ENCODE measurements at regions not wholly inside any gene's neighbourhood (a gene's known extent, or its start where the extent isn't known, plus 50 kb on each side); places are given as distances from the start of the nearest gene placed in this dataset.

DNA sequence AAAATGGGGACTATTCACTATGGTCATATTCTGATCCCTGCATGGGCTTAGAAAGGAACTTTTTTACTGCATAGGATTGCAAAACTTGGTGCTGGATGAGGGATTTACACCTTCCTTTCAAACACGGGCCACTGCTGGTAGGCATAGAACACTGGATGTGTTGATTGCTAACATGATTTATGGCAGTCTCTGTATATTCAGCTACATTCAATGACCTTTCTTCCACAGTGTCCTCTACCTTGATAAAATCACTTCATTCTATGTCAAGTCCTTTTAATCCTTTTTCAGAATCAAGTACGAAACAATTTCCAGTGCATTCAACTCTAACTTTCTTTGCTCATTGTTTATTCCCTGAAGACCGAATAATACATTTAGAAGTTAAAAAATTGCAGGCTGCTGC is 91.9 kb upstream of the ATG10 start:
- TF ChIP-seq, protein P1, sequence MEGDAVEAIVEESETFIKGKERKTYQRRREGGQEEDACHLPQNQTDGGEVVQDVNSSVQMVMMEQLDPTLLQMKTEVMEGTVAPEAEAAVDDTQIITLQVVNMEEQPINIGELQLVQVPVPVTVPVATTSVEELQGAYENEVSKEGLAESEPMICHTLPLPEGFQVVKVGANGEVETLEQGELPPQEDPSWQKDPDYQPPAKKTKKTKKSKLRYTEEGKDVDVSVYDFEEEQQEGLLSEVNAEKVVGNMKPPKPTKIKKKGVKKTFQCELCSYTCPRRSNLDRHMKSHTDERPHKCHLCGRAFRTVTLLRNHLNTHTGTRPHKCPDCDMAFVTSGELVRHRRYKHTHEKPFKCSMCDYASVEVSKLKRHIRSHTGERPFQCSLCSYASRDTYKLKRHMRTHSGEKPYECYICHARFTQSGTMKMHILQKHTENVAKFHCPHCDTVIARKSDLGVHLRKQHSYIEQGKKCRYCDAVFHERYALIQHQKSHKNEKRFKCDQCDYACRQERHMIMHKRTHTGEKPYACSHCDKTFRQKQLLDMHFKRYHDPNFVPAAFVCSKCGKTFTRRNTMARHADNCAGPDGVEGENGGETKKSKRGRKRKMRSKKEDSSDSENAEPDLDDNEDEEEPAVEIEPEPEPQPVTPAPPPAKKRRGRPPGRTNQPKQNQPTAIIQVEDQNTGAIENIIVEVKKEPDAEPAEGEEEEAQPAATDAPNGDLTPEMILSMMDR (IDR thresholded peaks at IDR 0.05), result no peak
- Histone ChIP-seq H3K36me3 (ENCODE audit: insufficient read depth, low read length) (no peaks in the 10 kb centered on the region), H3K27me3 (ENCODE audit: control insufficient read depth in 1 of 2, insufficient read depth in 2 of 2, low read length in 2 of 2) (no peaks in the 10 kb centered on the region), H3K4me3 (ENCODE audit: low read length) (no peak overlapping the region), H3K27ac (ENCODE audit: low read depth in 1 of 2, low read length in 2 of 2) (no peak overlapping the region), H3K9me3 (ENCODE audit: control insufficient read depth in 1 of 2, insufficient read depth in 1 of 2, low read length in 2 of 2) (no peaks in the 10 kb centered on the region), H3K4me1 (ENCODE audit: insufficient read depth, low read length) (no peaks in the 10 kb centered on the region)
- intact Hi-C loops (cut with DNase I, micrococcal nuclease), result no loop called here
- Mint-ChIP-seq H3K27me3 (no peaks in the 10 kb centered on the region), H3K4me1 (ENCODE audit: low read depth) (no peaks in the 10 kb centered on the region), H3K4me3 (no peak overlapping the region), H3K9me3 (no peaks in the 10 kb centered on the region), H3K27ac (no peak overlapping the region), H3K36me3 (ENCODE audit: low read depth) (no peaks in the 10 kb centered on the region)
- DNase-seq (no peak), ATAC-seq (ENCODE audit: poor library complexity) (no peak)
- ChIA-PET POLR2A (no interaction called here), CTCF (no interaction called here)

DNA sequence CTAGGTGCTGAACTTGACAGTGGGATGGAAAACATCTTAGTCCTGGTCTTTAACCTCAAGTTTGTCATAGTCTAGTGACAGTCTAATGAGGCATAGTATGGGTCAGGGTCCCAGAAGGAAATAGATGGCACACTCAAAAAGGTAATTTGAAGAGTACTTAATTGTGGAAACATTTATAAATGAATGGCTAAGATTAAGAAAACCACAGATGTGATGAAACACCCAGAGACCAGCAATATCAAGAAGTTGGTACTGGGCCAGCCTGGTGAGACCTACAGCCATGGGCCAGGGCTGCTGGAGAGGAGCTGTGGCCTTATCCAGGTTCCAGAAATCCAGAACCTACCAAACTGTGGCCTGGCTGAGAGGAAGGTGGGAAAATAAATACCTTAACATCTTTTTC is 93.5 kb upstream of the ATG10 start:
- ChIA-PET CTCF (no interaction called here), POLR2A (no interaction called here)
- Histone ChIP-seq H3K27me3 (ENCODE audit: control insufficient read depth in 1 of 2, insufficient read depth in 2 of 2, low read length in 2 of 2) (no peaks in the 10 kb centered on the region), H3K27ac (ENCODE audit: low read depth in 1 of 2, low read length in 2 of 2) (no peak overlapping the region), H3K9me3 (ENCODE audit: control insufficient read depth in 1 of 2, insufficient read depth in 1 of 2, low read length in 2 of 2) (no peaks in the 10 kb centered on the region), H3K4me3 (ENCODE audit: low read length) (no peak overlapping the region), H3K36me3 (ENCODE audit: insufficient read depth, low read length) (no peaks in the 10 kb centered on the region), H3K4me1 (ENCODE audit: insufficient read depth, low read length) (no peaks in the 10 kb centered on the region)
- no peak overlapping the region for H3K4me3 Mint-ChIP-seq
- no peak for ATAC-seq (ENCODE audit: poor library complexity)
- H3K4me1 Mint-ChIP-seq (ENCODE audit: low read depth), result no peaks in the 10 kb centered on the region
- H3K27me3 Mint-ChIP-seq, result no peaks in the 10 kb centered on the region
- TF ChIP-seq, protein P1 (IDR thresholded peaks at IDR 0.05), result no peak
- no peaks in the 10 kb centered on the region for H3K36me3 Mint-ChIP-seq (ENCODE audit: low read depth)
- H3K27ac Mint-ChIP-seq, result no peak overlapping the region
- no peaks in the 10 kb centered on the region for H3K9me3 Mint-ChIP-seq
- DNase-seq, result no peak
- intact Hi-C loops (cut with DNase I, micrococcal nuclease), result no loop called here

DNA sequence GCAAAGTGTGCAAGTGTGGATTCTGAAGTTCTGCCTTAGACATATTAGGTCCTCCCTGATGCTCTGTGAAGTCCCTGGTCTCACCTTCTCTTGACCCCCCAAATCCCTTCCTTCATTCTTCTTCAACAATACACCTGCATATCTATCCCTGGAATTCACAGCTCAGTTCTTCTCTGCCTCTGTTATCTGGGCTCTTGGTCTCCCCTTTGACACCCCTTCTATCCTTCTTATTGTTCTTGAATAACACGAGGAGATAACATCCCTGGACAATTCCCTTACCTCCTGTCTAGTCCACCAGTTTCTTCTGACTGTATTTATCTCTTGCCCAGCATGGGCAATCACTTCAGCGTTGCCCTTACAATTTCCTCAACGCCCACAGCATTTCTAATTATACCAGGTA is 104.8 kb upstream of the ATG10 start:
- no peaks in the 10 kb centered on the region for H3K36me3 ChIP-seq (ENCODE audit: insufficient read depth, low read length)
- H3K4me1 ChIP-seq (ENCODE audit: insufficient read depth, low read length), result no peaks in the 10 kb centered on the region
- DNase-seq (no peak), ATAC-seq (ENCODE audit: poor library complexity) (no peak)
- H3K4me3 ChIP-seq (ENCODE audit: low read length), result no peak overlapping the region
- Mint-ChIP-seq H3K36me3 (ENCODE audit: low read depth) (no peaks in the 10 kb centered on the region), H3K27me3 (no peaks in the 10 kb centered on the region), H3K4me3 (no peak overlapping the region), H3K27ac (no peak overlapping the region), H3K9me3 (no peaks in the 10 kb centered on the region), H3K4me1 (ENCODE audit: low read depth) (no peaks in the 10 kb centered on the region)
- TF ChIP-seq, protein P1 (IDR thresholded peaks at IDR 0.05), result no peak
- CTCF ChIA-PET, result no interaction called here
- H3K9me3 ChIP-seq (ENCODE audit: control insufficient read depth in 1 of 2, insufficient read depth in 1 of 2, low read length in 2 of 2), result no peaks in the 10 kb centered on the region
- H3K27ac ChIP-seq (ENCODE audit: low read depth in 1 of 2, low read length in 2 of 2), result no peak overlapping the region
- intact Hi-C loops (cut with DNase I, micrococcal nuclease), result no loop called here
- POLR2A ChIA-PET, result no interaction called here
- H3K27me3 ChIP-seq (ENCODE audit: control insufficient read depth in 1 of 2, insufficient read depth in 2 of 2, low read length in 2 of 2), result no peaks in the 10 kb centered on the region

All from CD4-positive, alpha-beta T cell (primary cell).